Transverse colon (tissue), 3 donors: ENCODE measurements at regions not wholly inside any gene's neighbourhood (a gene's known extent, or its start where the extent isn't known, plus 50 kb on each side); places are given as distances from the start of the nearest gene placed in this dataset.

Experiments used
- POLR2A ChIP-seq: fragments of 450-650 bp; IDR thresholded peaks from one replicate; pipeline ENCODE4 v1.6.1; 2016; ENCODE audit warnings: antibody characterized with exemption, mild to moderate bottlenecking, moderate library complexity
- TF ChIP-seq, protein P1 (sequence below), 5 experiments: fragments of 200-600 bp in 3 of 5; fragments of 450-650 bp in 2 of 5; sonication (generic) in 3 of 5; IDR thresholded peaks; 1 replicate in 2 of 5; 2 replicates in 3 of 5; pipeline ENCODE4 v1.5.1; 2016 to 2017; ENCODE audit warnings: antibody characterized with exemption in 5 of 5, inconsistent platforms in 3 of 5, mild to moderate bottlenecking in 2 of 5, moderate library complexity in 1 of 5

DNA sequence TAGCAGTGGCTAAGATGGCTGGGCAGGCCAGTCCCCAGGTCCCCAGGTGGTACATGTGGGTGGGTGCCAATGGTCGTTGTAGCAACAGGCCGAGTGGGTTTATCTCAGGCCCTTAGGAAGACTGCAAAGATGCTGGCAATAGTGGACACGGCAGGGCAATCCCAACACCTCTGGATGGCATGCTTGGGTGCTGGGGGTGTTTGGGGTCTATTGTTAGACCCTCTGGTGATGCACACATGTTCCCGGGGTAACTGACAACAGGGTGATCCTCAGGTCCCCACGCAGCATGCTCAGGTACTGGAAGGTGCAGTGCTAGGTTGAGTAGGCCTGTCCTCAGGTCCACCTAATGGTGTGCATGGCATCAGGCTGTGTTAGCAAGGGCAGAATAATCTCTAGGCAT lies 267.5 kb downstream of the ANKRD50 start:
- TF ChIP-seq, protein P1, sequence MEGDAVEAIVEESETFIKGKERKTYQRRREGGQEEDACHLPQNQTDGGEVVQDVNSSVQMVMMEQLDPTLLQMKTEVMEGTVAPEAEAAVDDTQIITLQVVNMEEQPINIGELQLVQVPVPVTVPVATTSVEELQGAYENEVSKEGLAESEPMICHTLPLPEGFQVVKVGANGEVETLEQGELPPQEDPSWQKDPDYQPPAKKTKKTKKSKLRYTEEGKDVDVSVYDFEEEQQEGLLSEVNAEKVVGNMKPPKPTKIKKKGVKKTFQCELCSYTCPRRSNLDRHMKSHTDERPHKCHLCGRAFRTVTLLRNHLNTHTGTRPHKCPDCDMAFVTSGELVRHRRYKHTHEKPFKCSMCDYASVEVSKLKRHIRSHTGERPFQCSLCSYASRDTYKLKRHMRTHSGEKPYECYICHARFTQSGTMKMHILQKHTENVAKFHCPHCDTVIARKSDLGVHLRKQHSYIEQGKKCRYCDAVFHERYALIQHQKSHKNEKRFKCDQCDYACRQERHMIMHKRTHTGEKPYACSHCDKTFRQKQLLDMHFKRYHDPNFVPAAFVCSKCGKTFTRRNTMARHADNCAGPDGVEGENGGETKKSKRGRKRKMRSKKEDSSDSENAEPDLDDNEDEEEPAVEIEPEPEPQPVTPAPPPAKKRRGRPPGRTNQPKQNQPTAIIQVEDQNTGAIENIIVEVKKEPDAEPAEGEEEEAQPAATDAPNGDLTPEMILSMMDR (IDR thresholded peaks at IDR 0.05) = no peak
- TF ChIP-seq POLR2A = no peak
